Activated CD8-positive, alpha-beta memory T cell treated with anti-CD3 and anti-CD28 coated beads for 36 hours (primary cell): ENCODE measurements at regions not wholly inside any gene's neighbourhood (a gene's known extent, or its start where the extent isn't known, plus 50 kb on each side); places are given as distances from the start of the nearest gene placed in this dataset.

ENCODE experiments used
- CTCF ChIA-PET: fragments of 350-600 bp; sonication (Branson Sonifier 250); formaldehyde crosslinking; loops from one replicate; lab custom pipeline; 2021; ENCODE audit warnings: antibody characterized with exemption; lab: Charles Lee
- POLR2A ChIA-PET: fragments of 350-600 bp; sonication (Branson Sonifier 250); formaldehyde crosslinking; loops from one replicate; lab custom pipeline; 2021; ENCODE audit warnings: antibody characterized with exemption; lab: Charles Lee

DNA sequence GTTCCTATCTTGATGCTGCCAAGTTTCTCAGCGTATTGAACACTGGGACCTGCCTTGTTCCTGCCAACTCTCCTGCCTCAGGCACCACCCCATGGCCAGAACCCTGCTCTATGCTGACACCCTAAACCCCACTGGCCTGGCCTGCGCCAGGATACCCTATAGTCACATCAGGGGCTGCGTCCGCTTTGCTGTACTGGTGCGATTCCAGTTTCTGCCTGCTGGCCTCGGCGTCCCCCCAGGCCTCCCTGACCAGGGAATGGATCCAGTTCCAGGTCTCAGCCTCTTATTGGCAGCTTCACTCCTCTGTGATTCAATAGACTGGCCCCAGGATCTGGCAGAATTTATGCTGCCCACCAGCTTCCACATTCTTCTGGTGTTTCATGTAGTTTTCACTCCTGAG is 55.0 kb downstream of the GPR6 start:
- CTCF ChIA-PET, result no interaction called here
- POLR2A ChIA-PET, result no interaction called here

DNA sequence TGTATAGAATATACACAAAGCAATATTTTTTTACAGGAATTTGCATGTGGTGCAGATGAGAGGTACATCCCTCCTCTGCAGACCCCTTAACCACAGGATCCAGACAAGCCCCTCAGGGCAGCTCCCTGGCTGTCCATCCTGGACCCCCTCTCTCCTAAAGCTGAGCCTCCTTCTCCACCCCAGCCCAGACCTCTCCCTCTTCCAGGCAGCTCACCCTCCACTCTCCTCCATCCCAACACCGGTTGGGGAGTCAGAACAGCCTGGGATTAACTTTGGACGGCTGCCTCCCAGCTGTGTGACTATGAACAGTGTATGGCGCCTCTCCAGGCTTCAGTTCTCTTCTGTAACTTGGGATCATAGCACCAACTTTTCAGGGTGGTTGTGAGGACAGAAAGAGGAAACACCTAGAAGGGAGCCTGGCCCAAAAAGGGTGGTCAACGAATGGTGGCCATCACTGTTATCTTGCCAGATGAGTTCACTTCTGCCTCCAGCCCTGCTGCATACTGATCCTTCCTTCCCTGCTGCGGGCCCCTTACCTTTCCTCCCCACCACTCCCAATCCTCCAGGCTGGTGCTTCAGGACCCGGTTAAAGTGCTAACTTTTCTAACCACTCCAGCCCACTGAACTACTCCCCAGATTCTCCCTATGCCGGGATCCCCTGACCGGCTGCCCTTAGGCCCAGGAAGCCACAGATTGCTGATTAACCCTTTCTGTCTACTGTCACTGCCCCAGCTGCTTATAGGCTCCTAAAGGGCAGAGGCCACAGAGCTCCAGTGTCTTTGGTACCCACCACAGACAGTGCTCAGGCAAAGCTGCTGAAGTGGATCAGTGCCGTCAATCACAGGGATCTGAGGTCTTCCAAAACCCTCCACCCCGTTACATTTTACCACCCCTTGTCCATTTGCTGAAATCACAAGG is 55.9 kb downstream of the GPR6 start:
- ChIA-PET CTCF (no interaction called here), POLR2A (no interaction called here)

DNA sequence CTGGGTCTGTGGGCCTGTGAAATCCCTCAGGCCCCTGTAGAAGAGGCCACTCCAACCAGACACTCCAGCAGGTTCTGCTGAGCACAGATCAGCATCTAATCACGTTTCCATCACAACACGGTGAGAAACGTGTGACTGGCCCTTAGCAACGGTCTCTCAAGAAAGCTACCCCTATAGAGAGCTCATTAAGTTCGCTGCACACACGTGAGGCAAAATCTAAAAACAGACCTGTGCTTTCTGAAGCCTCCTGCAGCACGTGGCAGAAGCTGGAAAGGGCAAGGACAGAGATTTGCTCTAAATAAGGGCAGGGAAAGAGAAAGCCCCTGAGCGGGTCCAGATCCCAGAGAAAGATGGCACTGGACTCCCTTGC is 56.5 kb downstream of the GPR6 start:
- ChIA-PET POLR2A (no interaction called here), CTCF (no interaction called here)

DNA sequence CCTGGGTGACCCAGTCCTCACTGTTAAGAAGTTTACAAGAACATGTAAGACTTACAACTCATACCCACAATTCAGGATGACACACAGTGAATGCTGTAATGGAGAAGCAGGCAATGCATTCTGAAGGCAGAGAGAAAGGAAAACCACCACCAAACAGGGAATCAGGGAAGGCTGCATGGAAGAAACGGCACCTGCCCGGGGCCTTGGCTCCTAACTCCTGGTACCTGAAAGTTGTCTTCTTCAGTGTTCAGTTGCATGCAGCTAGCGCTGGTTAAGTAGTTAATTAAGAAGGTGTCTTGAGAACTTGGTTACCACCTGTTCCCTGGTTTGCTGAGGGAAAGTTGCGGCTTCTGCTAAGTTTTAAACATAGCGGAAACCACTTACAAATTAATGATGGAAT is 57.2 kb downstream of the GPR6 start:
- ChIA-PET POLR2A (no interaction called here), CTCF (no interaction called here)

DNA sequence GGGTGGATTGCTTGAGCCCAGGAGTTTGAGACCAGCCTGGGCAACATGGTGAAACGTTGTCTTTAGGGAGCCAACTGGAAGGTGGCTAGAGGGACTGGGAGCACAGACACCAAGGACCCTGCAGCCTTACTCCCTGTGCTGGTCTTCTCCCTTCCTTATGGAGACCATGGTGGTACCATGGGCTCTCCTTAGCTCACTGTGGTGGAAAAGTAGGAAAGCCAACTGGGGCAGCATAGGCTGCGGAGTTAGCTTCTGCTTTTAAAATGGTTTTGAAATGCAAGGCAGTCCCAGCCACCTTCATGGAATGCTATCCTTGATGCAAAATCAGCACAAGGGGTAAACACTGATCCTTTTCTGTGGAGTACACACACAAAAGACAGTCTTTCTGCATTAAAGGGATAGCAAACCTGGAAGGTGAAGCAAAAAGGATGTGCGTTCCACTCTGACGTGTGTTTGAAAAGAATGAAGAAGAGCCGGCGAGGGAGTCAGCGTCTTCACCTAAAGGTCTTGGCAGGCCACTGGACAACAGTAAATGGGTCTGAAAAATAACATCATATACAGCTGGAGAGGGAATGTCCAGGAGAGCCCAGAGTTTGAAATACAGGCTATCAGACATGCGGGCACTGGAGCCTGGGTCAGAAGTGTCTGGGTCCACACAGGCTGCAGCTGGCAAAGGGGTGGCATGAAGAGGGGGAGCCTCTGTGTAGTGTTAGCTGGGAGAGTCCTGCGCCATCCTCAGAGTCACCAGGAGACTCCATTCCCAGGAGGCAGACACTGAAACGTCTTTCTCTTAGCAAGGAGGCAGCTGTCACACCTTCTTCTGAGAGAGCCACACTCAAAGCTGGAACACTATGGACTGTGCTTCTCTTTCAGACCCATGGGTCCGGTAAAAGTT is 58.5 kb downstream of the GPR6 start:
- CTCF ChIA-PET, result no interaction called here
- POLR2A ChIA-PET, result no interaction called here

DNA sequence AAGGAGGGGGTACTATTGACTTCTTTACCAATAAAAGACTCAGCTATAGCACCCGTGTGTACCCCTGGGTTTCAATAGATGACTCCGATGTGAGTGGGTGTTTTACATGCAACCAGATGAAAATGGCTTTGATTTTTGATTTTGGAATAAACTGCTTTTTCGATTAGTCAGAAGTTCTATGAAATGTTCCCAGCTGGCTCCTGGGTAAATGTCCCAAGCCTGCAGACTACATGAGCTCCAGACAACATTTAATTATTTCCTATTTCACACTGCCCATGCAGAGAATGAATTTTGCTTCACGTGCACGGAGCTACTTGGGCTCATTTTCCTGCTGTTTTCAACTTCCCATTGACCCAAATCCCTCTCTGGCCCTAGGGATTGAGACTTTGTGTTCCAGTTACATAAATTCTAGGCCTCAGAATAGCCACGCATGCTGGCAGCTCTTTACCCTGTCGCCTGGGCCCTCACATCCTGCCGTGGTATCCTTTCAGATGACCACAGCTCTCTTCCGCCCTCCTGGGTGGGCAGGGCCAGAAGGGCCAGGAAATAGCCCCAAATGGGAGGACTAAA is 59.7 kb downstream of the GPR6 start:
- POLR2A ChIA-PET, result no interaction called here
- CTCF ChIA-PET, result interaction anchor here (0.9 to 1.5 kb wide), 3 partner anchors 18 to 352 kb away, joined by 3 to 6 read pairs (median 5); no protein-coding TSS in a partner anchor

DNA sequence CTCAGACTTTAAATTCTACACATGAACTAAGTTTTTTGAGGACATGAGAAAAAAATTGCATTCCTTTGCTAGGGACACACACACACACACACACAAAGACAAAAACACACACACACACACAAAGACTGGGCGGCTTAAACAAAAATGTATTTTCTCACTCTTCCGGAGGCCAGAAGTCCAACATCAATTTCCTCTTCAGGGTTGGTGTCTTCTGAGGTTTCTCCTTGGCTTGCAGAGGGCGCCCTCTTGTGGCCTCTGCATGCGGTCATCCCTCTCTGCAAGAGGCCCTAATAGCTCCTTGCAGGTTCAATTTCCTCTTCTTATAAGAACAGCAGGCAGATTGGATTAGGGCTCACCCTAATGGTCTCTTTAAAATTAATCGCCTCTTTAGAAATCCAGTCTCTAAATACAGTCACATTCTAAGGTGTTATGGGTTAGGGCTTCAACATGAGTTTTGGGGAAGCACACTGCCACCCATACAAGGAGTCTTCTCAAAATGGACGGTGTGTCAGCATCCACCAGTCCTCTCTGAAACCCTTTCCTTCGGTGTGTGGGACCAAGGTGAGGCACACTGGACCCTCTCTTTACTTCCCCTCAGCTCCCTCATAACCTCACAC is 61.4 kb downstream of the GPR6 start:
- ChIA-PET CTCF (interaction anchor here (0.5 to 2.6 kb wide), 53 partner anchors 8 to 1466 kb away, joined by 3 to 36 read pairs (median 4); partner anchors contain the start of genes AK9 and FIG4), POLR2A (no interaction called here)

DNA sequence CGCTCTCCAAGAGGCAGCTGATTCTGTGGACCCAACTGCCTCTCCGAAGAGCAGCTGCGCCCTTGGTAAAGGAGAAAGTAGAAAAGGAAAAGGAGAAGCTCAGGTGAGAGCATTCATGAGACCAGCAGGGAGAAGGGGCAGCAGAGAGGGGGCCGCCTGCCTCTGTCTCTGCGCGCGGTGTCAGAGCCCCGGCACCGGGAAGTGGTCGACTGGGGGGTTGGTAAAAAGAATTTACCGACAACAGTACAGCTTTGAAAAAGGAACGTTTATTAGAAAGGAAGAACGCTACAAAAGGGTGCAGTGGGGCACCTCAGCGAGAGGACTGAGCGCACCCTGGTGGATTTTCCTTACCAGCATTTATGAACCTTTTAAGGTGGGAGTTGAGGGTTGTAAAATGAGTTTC is 61.9 kb downstream of the GPR6 start:
- CTCF ChIA-PET, result interaction anchor here (0.5 to 2.6 kb wide), 45 partner anchors 8 to 1466 kb away, joined by 3 to 36 read pairs (median 4); partner anchors contain the start of genes AK9 and FIG4
- POLR2A ChIA-PET, result no interaction called here

DNA sequence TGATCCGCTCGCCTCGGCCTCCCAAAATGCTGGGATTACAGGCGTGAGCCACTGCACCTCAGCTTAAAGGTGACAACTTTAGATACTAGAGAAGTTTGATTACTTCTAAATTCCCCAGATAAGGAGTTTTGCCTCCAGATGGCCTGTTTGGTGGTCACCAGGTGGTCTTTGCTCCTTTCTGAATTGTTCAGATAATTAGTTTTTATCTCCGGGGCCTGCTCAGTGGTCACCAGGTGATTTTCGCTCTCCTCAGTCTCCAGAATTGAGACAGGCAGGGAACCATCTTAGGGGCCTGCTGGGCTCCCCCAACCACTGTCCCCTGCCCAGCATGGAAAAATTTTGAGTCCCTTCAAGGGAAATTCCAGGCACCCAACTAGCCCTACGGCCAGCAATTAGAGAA is 62.6 kb downstream of the GPR6 start:
- ChIA-PET CTCF (interaction anchor here (0.8 to 2.6 kb wide), 12 partner anchors 13 to 512 kb away, joined by 3 to 36 read pairs (median 5); no protein-coding TSS in a partner anchor), POLR2A (no interaction called here)

DNA sequence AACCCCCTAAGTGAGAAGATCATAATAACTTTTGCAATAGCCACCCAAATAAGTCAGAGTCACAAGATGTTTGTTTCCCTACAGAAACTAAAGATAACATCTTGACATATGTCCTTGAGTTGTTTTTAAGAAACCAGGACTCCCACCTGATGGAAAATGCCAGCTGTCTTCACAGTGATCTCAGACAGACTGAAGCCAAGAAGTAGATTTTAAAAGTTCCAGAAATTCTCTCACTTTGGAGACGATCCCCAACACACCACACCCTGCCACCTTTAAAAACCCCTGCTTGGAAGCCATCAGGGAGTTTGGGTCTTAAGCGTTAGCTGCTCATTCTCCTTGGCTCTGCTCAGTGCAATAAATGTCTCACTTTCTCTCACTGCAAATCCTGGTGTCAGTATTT is 63.0 kb downstream of the GPR6 start:
- ChIA-PET CTCF (no interaction called here), POLR2A (no interaction called here)

DNA sequence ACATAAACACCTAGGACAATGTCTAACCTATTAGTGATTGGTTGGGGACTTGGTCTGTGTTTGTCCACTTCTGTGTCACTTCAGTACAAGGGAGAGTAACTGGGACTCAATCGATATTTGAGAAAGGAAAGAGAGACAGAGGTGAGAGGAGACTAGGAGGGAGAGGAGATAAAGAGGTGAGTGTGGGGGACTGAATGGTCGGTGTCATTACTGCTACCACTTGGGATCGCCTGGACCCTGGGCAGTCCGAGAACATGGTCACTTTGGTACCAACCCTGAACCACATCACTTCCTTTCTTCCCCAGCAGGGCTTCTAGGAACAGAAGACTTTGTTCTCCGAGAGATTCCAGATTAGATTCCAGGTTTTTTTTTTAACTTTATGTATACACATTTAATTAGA is 63.7 kb downstream of the GPR6 start:
- CTCF ChIA-PET, result no interaction called here
- POLR2A ChIA-PET, result no interaction called here

DNA sequence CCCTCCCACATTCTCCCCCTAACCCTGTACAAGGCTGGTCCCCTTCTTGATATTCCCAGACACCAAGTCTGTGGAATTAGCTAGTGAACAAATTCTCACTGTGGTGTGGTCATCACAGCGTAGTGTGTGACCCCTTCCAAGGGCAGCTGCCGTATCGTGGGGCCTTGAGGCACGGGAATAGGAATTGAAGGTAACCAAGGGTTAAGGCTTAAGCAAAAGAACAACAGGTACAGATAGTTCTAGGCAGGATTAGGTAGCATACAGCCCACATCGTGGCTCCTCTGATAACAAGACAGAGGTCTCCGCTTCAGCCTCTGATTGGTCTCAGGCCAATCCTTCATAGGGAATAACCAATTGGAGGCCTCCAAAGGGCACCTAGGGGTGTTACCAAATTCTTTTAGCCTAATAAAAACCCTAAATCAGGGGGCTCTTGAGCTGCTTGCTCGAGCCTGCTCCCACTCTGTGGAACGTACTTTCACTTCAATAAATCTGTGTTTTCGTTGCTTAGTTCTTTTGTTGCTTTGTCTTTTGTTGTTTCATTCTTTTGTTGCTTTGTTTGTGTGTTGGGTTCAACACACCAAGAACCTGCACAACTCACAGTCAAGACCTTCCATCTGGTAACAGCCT is 64.7 kb downstream of the GPR6 start:
- ChIA-PET POLR2A (no interaction called here), CTCF (no interaction called here)

DNA sequence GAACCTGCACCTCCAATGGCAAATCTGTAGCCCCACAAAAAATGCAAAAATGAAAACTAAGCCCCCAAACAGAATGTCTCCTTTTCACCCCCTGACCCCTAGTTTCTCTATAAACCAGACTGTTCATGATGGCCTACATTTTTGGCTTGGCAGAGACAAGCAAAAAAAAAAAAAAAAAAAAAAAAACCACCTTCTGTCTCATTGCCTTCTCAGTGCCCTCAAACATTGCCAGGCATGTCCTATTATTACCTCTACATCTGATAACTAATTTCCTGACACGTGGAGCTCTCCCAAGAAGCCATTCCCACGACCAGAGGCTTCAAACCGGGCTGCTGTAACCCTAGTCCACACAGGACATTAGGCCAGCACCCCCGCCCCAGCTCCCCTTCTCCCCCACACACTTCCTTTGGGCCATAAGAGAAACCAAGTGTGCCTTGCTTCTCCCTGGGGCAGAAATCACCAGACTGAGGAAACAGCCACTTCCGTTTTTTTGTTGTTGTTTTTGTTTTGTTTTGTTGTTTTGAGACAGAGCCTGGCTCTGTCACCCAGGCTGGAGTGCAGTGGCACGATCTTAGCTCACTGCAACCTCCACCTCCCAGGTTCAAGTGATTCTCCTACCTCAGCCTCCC is 65.4 kb downstream of the GPR6 start:
- ChIA-PET POLR2A (no interaction called here), CTCF (interaction anchor here (1.3 kb wide), 1 partner anchor 338 kb away, joined by 3 read pairs; no protein-coding TSS in a partner anchor)

DNA sequence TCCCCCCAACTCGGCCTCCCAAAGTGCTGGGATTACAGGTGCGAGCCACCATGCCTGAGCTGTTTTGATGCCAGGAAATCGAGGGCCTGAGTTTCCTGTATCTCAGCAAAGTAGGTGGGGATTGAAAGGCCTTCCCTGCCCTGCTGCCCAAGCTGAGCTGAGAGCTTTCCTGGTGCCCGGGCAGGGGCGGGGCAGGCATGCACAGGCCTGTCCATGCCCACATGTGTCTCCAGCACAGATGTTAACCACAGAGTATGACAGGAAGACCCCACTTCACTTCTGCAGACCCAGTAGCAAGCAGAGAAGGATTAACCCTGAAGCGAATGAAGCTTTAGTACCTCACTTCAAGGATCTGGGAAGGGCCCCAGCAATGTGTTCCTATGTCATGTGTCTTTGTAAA is 66.0 kb downstream of the GPR6 start:
- ChIA-PET CTCF (interaction anchor here (1.3 kb wide), 1 partner anchor 339 kb away, joined by 3 read pairs; no protein-coding TSS in a partner anchor), POLR2A (no interaction called here)

DNA sequence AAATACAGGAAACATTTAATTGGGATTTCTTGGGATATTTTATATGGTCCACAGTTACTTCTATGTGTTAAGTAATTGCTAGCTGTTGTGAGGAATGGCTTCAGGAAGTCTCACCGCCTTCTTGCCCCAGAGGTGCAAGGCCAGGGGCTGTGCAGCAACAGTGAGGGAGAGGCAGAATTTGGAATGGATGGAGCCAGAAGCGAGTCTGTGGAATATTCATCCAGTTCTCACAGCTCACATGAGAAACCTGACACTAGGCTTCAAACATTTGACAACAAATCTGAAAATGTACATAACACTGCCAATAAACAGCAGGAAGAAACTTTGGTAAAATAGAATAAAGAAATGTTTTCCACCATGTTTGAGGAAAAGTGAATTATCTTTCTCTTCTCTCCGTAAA is 66.5 kb downstream of the GPR6 start:
- POLR2A ChIA-PET, result no interaction called here

DNA sequence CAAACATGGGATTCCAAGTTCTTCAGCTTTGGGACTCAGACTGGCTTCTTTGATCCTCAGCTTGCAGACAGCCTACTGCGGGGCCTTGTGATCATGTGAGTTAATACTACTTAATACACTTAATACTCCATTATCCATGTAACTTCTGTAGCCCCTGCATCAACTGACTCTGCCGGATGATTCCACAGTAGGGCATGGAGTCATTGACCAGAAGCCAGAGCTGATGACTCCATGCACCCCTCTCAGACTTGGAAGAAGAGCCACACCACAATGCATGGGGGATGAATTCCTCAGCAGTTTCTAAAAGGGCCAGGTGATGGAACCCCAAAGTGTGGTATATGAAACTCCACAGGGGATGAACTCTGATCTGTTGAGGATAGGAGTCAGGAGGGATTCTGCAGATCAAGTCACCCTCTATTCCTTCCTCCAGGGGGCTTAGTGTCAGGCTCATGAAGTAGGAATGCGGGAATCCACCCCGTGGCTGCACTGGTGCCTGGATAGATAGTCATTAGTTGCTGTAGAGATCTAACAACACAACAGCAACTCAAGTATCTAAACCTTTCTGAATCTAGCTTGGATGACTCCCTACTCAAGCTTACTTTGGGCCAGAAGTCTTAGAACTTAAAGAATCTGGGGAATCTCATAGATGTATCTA is 70.2 kb downstream of the GPR6 start:
- ChIA-PET POLR2A (no interaction called here), CTCF (interaction anchor here (0.6 to 1.6 kb wide), 3 partner anchors 9 to 343 kb away, joined by 3 to 5 read pairs (median 3); no protein-coding TSS in a partner anchor)

More for the DNA sequence above, 66.5 kb downstream of the GPR6 start:
- CTCF ChIA-PET, result interaction anchor here (1.3 kb wide), 1 partner anchor 339 kb away, joined by 3 read pairs; no protein-coding TSS in a partner anchor

DNA sequence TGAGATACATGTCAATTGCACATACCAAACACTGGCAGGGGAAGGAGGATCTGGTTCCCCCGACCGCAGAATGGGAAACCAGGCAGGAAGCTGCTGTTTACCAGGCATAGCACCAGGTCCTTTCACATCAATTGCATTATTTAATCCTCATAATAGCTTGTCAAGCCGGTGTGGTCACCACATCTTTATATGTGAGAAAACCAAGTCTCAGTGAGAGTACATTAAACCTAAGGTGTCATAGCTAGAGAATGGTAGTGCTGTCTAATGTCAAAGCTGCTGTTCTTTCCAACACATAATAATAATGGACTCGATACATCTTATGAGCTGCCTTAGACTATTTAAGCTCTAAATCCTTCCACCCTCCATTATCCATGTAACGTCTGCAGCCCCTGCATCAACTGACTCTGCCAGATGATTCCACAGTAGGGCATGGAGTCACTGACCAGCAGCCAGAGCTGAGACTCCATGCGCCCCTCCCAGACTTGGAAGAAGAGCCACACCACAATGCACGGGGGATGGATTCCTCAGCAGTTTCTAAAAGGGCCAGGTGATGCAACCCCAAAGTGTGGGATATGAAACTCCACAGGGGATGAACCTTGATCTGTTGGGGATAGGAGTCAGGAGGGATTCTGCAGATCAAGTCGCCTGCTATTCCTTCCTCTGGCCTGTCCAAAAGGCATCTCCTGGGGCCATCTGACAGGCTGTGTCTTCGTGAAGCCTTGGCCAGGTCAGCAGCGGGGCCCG is 71.8 kb downstream of the GPR6 start:
- POLR2A ChIA-PET, result no interaction called here
- CTCF ChIA-PET, result interaction anchor here (1.6 kb wide), 1 partner anchor 10 kb away, joined by 5 read pairs; no protein-coding TSS in a partner anchor
